Gastroesophageal sphincter (tissue), 4 donors: ENCODE measurements at regions not wholly inside any gene's neighbourhood (a gene's known extent, or its start where the extent isn't known, plus 50 kb on each side); places are given as distances from the start of the nearest gene placed in this dataset.

Experiments
- ATAC-seq: fragments of 150-250 bp; one replicate; pipeline ENCODE4 v1.9.1; 2016; ENCODE audit warnings: mild to moderate bottlenecking, moderate library complexity
- H3K27ac ChIP-seq, 4 donors: fragments of 200-600 bp; sonication (generic) in 3 of 4; 1 replicate in 3 of 4; 2 replicates in 1 of 4; pipeline ENCODE4 v1.5.1; 2016 to 2019
- H3K27me3 ChIP-seq: fragments of 200-600 bp; sonication (generic); one replicate; pipeline ENCODE4 v1.5.1; 2019
- H3K36me3 ChIP-seq, 2 donors: fragments of 200-600 bp; sonication (generic); one replicate each; pipeline ENCODE4 v1.5.1; 2019; ENCODE audit warnings: control low read depth in 1 of 2
- H3K4me1 ChIP-seq, 3 donors: fragments of 200-600 bp; sonication (generic); 1 replicate in 2 of 3; 2 replicates in 1 of 3; pipeline ENCODE4 v1.5.1; 2016 to 2019; ENCODE audit warnings: control low read depth in 2 of 3
- H3K4me3 ChIP-seq, 2 donors: fragments of 200-600 bp; sonication (generic); one replicate each; pipeline ENCODE4 v1.5.1; 2019; ENCODE audit warnings: mild to moderate bottlenecking in 1 of 2, moderate library complexity in 1 of 2
- H3K9me3 ChIP-seq, 3 donors: fragments of 200-600 bp; sonication (generic); one replicate each; pipeline ENCODE4 v1.5.1; 2017 to 2019; ENCODE audit warnings: control low read depth in 2 of 3
- EP300 ChIP-seq: sonication (generic); formaldehyde crosslinking; IDR thresholded peaks from one replicate; pipeline ENCODE4 v1.6.1; 2017; ENCODE audit warnings: antibody characterized with exemption, mild to moderate bottlenecking
- POLR2A ChIP-seq, 2 donors: fragments of 450-650 bp; IDR thresholded peaks; one replicate each; pipeline ENCODE4 v1.6.1; 2017; ENCODE audit warnings: antibody characterized with exemption in 2 of 2, mild to moderate bottlenecking in 2 of 2, moderate library complexity in 1 of 2
- POLR2AphosphoS5 ChIP-seq: sonication (generic); formaldehyde crosslinking; IDR thresholded peaks from one replicate; pipeline ENCODE4 v1.6.1; 2017; ENCODE audit warnings: antibody characterized with exemption
- WGBS, 2 donors: methylation state at CpG; one replicate each; pipeline ENCODE4 v1.1.5; 2018; ENCODE audit warnings: low coverage in 1 of 2; 5-methylcytosine and 5-hydroxymethylcytosine counted together
- TF ChIP-seq, protein P1 (sequence below), 4 experiments: fragments of 200-600 bp in 2 of 4; fragments of 450-650 bp in 2 of 4; sonication (generic) in 1 of 4; IDR thresholded peaks; one replicate each; pipeline ENCODE4 v1.5.1; 2017 to 2019; ENCODE audit warnings: antibody characterized with exemption in 4 of 4, mild to moderate bottlenecking in 2 of 4, moderate library complexity in 2 of 4

DNA sequence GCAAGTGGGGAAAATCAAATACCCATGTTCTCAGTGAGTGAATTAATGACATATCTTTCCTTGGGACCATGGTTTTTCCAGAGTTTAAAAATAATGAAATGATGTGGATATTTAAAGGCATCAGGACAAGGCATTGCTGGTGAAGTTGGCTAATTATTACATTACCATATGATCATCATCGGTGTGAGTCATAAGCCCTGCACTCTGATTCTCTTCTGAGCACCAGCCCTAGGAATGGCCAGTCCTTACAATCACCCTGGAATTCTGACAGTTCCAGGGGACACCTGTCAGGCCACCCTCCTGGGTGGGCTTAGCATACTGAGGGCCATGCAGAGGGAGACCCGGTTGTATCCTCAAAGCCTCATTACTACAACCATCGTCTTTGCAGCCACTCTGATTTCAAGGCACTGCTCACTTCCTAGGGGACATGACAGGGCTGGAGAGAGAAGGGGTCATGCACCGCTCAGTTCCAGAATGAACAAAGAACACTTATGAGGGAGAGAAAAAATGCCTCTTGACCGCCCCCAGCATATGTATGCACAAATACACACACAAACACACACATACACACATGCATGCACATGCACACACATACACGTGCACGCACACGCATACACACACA, 365.0 kb downstream of the MIAT start:
- Histone ChIP-seq H3K27ac (no peak overlapping the region), H3K9me3 (no peaks in the 10 kb centered on the region), H3K4me3 (no peak overlapping the region), H3K4me1 (no peaks in the 10 kb centered on the region), H3K27me3 (no peaks in the 10 kb centered on the region), H3K36me3 (no peaks in the 10 kb centered on the region)
- no peak for ATAC-seq
- WGBS, 2 donors: 83 to 90% methylated on average over 1 to 5 of the region's 8 CpGs
- TF ChIP-seq, protein P1, sequence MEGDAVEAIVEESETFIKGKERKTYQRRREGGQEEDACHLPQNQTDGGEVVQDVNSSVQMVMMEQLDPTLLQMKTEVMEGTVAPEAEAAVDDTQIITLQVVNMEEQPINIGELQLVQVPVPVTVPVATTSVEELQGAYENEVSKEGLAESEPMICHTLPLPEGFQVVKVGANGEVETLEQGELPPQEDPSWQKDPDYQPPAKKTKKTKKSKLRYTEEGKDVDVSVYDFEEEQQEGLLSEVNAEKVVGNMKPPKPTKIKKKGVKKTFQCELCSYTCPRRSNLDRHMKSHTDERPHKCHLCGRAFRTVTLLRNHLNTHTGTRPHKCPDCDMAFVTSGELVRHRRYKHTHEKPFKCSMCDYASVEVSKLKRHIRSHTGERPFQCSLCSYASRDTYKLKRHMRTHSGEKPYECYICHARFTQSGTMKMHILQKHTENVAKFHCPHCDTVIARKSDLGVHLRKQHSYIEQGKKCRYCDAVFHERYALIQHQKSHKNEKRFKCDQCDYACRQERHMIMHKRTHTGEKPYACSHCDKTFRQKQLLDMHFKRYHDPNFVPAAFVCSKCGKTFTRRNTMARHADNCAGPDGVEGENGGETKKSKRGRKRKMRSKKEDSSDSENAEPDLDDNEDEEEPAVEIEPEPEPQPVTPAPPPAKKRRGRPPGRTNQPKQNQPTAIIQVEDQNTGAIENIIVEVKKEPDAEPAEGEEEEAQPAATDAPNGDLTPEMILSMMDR (IDR thresholded peaks at IDR 0.05): no peak
- TF ChIP-seq POLR2AphosphoS5 (no peak), POLR2A (IDR thresholded peaks at IDR 0.05) (no peak), EP300 (no peak)

DNA sequence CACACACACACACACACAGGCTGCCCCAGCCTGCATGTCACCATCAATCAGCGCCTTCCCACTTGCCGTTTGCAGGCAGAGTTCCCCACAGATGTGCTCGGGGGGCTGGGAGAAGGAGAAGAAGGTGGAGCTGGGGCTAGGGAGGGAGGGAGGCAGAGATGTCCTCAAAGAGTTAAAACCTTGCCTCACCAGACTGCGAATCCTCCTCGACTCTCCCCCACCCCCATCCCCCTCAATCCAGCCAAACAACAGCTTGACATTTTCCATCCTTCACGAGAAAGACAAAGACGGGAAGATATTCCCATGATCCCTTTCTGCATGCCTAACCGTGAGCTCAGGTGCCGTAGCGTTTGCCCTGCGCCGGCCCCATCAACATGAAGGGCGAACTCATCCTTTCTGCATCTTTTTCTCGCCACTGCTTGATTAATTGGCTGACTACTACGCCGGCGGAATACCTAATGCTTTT, 365.5 kb downstream of the MIAT start:
- H3K4me1 ChIP-seq: no peaks in the 10 kb centered on the region
- no peaks in the 10 kb centered on the region for H3K36me3 ChIP-seq
- TF ChIP-seq POLR2A (IDR thresholded peaks at IDR 0.05) (no peak), POLR2AphosphoS5 (no peak), EP300 (no peak)
- TF ChIP-seq, protein P1 (IDR thresholded peaks at IDR 0.05): no peak
- H3K27ac ChIP-seq: no peak overlapping the region
- WGBS, 2 donors: 25 to 37% methylated on average over 12 to 14 of the region's 17 CpGs
- no peaks in the 10 kb centered on the region for H3K9me3 ChIP-seq
- no peak overlapping the region for H3K4me3 ChIP-seq
- H3K27me3 ChIP-seq: no peaks in the 10 kb centered on the region
- no peak for ATAC-seq

DNA sequence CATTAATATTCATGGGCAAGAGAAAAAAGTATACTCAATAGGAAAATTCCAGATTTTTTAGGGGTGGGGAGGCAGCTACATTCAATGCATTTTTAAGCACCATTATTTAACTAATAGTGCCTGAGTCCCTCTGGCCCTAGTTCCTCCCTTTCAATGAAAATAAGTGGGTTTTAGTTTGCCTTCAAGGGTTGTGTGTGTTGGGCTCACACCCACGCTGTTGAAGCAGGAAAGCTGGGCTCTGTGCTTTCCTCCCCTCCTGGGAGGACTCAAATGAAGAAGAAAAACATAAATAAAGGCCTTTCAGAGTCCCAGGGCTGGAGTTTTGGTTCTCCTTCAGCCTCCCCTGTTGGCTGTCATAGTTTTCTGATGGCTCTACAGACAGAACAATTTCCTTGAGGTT, 366.2 kb downstream of the MIAT start:
- H3K36me3 ChIP-seq: no peaks in the 10 kb centered on the region
- no peaks in the 10 kb centered on the region for H3K9me3 ChIP-seq
- ATAC-seq: no peak
- H3K27me3 ChIP-seq: no peaks in the 10 kb centered on the region
- no peak overlapping the region for H3K4me3 ChIP-seq
- no peaks in the 10 kb centered on the region for H3K4me1 ChIP-seq
- WGBS, 2 donors: 17 to 36% methylated on average over 1 of the region's 1 CpG
- no peak for TF ChIP-seq EP300
- no peak for TF ChIP-seq POLR2AphosphoS5
- TF ChIP-seq, protein P1 (IDR thresholded peaks at IDR 0.05): no peak
- no peak for TF ChIP-seq POLR2A (IDR thresholded peaks at IDR 0.05)
- H3K27ac ChIP-seq: no peak overlapping the region

DNA sequence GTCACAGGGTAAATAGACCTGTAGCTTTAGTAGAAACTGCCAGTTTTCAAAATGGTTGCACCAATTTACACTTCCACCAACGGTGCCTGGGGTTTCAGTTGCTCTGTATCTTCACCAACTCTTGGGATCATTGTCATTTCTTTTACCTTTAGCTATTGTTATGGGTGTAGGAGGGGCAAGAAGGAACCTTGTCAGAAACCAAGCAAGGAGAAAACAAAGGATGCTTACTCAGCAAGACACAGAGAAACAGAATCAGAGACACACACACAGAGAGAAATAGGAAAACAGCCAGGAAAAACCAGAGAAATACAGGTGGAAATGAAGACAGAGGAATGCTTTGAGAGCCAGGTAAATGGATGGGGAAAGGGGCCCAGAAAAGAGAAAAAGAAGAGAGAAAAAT, 367.6 kb downstream of the MIAT start:
- Histone ChIP-seq H3K9me3 (no peaks in the 10 kb centered on the region), H3K27me3 (no peaks in the 10 kb centered on the region), H3K4me1 (no peaks in the 10 kb centered on the region), H3K4me3 (no peak overlapping the region), H3K36me3 (no peaks in the 10 kb centered on the region), H3K27ac (no peak overlapping the region)
- no CpG with 5 or more reads among the region's 1 CpG for WGBS, 2 donors
- TF ChIP-seq POLR2A (IDR thresholded peaks at IDR 0.05): no peak
- TF ChIP-seq, protein P1 (IDR thresholded peaks at IDR 0.05): no peak
- no peak for TF ChIP-seq EP300
- no peak for TF ChIP-seq POLR2AphosphoS5
- ATAC-seq: no peak

DNA sequence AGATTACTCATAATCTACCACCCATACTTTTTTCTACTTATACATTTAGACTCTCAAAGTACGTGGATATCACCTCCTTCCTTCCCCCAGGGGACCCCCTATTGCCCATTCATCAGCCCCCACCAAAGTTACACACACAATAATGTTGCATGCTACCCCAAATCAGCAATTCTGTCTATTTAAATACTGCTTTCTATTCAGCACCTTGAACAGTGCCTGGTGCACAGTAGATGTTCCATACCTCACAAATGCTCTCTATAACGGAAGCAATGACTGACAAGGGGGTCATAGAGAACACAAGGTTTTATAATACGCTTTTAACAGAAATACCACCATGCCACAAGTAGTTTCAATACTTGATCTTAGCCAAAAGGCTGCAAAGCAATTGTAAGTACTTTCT, 370.7 kb downstream of the MIAT start:
- no peak for ATAC-seq
- H3K9me3 ChIP-seq: no peaks in the 10 kb centered on the region
- TF ChIP-seq EP300 (no peak), POLR2AphosphoS5 (no peak), POLR2A (IDR thresholded peaks at IDR 0.05) (no peak)
- TF ChIP-seq, protein P1 (IDR thresholded peaks at IDR 0.05): no peak

More for the DNA sequence above, 370.7 kb downstream of the MIAT start:
- WGBS, 2 donors: 57 to 71% methylated on average over 2 to 3 of the region's 3 CpGs
- Histone ChIP-seq H3K36me3 (no peaks in the 10 kb centered on the region), H3K27ac (no peak overlapping the region), H3K4me1 (peaks cover 0 to 8% (median 0%) of the 10 kb centered on the region in 3 donors), H3K27me3 (peaks cover 12% of the 10 kb centered on the region), H3K4me3 (no peak overlapping the region)
